NCI-H1105 (cell line): ENCODE measurements at regions not wholly inside any gene's neighbourhood (a gene's known extent, or its start where the extent isn't known, plus 50 kb on each side); places are given as distances from the start of the nearest gene placed in this dataset.

Source experiments
- DNase-seq: peaks from one replicate; lab custom pipeline; 2025; lab: John Stamatoyannopoulos, UW

GRCh38 chr4:22949161-22949855 lies 256.6 kb downstream of the GBA3 start:
- no peak for DNase-seq

- DNase-seq = no peak
Observed at GRCh38 chr4:22947851-22948250, 255.1 kb downstream of the GBA3 start.

- no peak for DNase-seq
Observed at GRCh38 chr4:22942920-22943559, 250.3 kb downstream of the GBA3 start.

GRCh38 chr4:22941688-22942375 lies 249.1 kb downstream of the GBA3 start:
- peak; percentile 50 for DNase-seq

GRCh38 chr4:22932326-22932725 lies 239.6 kb downstream of the GBA3 start:
- DNase-seq = peak; percentile 17

GRCh38 chr4:22922426-22922825 lies 229.7 kb downstream of the GBA3 start:
- no peak for DNase-seq

GRCh38 chr4:22921936-22922335 lies 229.2 kb downstream of the GBA3 start:
- no peak for DNase-seq

GRCh38 chr4:22911285-22911684 lies 218.5 kb downstream of the GBA3 start:
- DNase-seq = no peak

GRCh38 chr4:22910200-22910599 lies 217.5 kb downstream of the GBA3 start:
- DNase-seq = no peak

- DNase-seq = no peak
Observed at GRCh38 chr4:22906045-22906444, 213.3 kb downstream of the GBA3 start.

GRCh38 chr4:22903913-22904312 lies 211.2 kb downstream of the GBA3 start:
- DNase-seq = no peak

GRCh38 chr4:22901631-22902030 lies 208.9 kb downstream of the GBA3 start:
- DNase-seq = no peak

- no peak for DNase-seq
Observed at GRCh38 chr4:22900876-22901275, 208.1 kb downstream of the GBA3 start.

GRCh38 chr4:22897520-22898108 lies 204.9 kb downstream of the GBA3 start:
- no peak for DNase-seq

GRCh38 chr4:22895482-22895881 lies 202.7 kb downstream of the GBA3 start:
- no peak for DNase-seq

- no peak for DNase-seq
Observed at GRCh38 chr4:22884157-22884556, 191.4 kb downstream of the GBA3 start.

GRCh38 chr4:22881411-22881810 lies 188.7 kb downstream of the GBA3 start:
- no peak for DNase-seq

- DNase-seq = peak; percentile 76
Observed at GRCh38 chr4:22877486-22878052, 184.8 kb downstream of the GBA3 start.

GRCh38 chr4:22876270-22876669 lies 183.5 kb downstream of the GBA3 start:
- no peak for DNase-seq

GRCh38 chr4:22875587-22876257 lies 183.0 kb downstream of the GBA3 start:
- DNase-seq = no peak

GRCh38 chr4:22874334-22874912 lies 181.7 kb downstream of the GBA3 start:
- DNase-seq = peak; percentile 54

GRCh38 chr4:22873899-22874298 lies 181.2 kb downstream of the GBA3 start:
- DNase-seq = no peak
